ENCODE measurements at regions not wholly inside any gene's neighbourhood (a gene's known extent, or its start where the extent isn't known, plus 50 kb on each side); places are given as distances from the start of the nearest gene placed in this dataset.
A peak's percentile ranks its signal among the peaks of the same experiment; 100 is the strongest.

DNA sequence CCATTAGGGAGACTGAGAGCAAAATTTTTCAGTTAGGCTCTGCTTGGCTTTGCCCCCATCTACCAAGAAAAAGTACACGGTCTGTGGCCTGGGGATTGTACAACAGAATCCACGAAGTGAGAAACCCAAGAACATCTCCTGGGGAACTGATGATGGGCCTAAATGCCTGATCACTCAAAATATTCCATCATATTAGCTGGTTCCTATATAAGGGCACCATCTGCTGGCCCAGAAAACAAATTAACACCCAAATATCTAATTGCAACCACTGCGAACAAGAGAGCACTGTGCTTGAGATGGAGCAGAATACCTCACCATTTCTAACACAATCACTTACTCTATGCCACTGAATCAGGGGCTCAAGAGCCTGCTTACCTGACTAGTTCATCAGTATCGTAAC, 250.8 kb upstream of the RBMY1B start:
- no peaks in the 10 kb centered on the region for H3K9me3 ChIP-seq
- Mint-ChIP-seq H3K4me3 (no peak overlapping the region), H3K36me3 (peaks cover under 1% of the 10 kb centered on the region), H3K9me3 (no peaks in the 10 kb centered on the region), H3K27ac (peak overlapping the region in 1 of 2 donors; percentile 82), H3K4me1 (peaks cover 0 to 35% (median 0%) of the 10 kb centered on the region in 3 donors), H3K27me3 (no peaks in the 10 kb centered on the region)
- H3K36me3 ChIP-seq (ENCODE audit: control insufficient read depth in 2 of 2, extremely low read depth in 1 of 2, insufficient read depth in 1 of 2, low read length in 1 of 2) = no peaks in the 10 kb centered on the region
- 60% methylated on average over 1 of the region's 4 CpGs for WGBS (ENCODE audit: insufficient coverage)
- ATAC-seq (replicated peaks in 1 of 4) = peak in 2 of 4 experiments; percentile 48 to 55
- ChIA-PET POLR2A (interaction anchor here in 1 of 2 donors (0.9 kb wide), 1 partner anchor 11 kb away, joined by 4 read pairs; no protein-coding TSS in a partner anchor), CTCF (interaction anchor here in 1 of 2 donors (0.9 to 1.3 kb wide), 2 partner anchors 11 to 684 kb away, joined by 3 read pairs; partner anchors contain the start of gene EIF1AY)
- no peak overlapping the region for H3K4me3 ChIP-seq (ENCODE audit: control insufficient read depth in 1 of 2, extremely low read depth in 1 of 2, low read length in 1 of 2)
- DNase-seq = peak in 1 of 35 experiments; percentile 52
- no peaks in the 10 kb centered on the region for H3K27me3 ChIP-seq (replicated peaks in 1 of 2; ENCODE audit: control insufficient read depth in 2 of 2, extremely low read depth in 1 of 2, insufficient read depth in 2 of 2, low read length in 1 of 2)
- peaks cover 0 to 9% of the 10 kb centered on the region in 2 experiments for H3K4me1 ChIP-seq (ENCODE audit: control insufficient read depth in 1 of 2, extremely low read depth in 1 of 2, insufficient read depth in 2 of 2, low read length in 2 of 2)
- no peak overlapping the region for H3K27ac ChIP-seq (ENCODE audit: low read length)

- Histone ChIP-seq H3K27me3 (replicated peaks in 1 of 2; ENCODE audit: control insufficient read depth in 2 of 2, extremely low read depth in 1 of 2, insufficient read depth in 2 of 2, low read length in 1 of 2) (no peaks in the 10 kb centered on the region), H3K9me3 (no peaks in the 10 kb centered on the region), H3K4me3 (ENCODE audit: control insufficient read depth in 1 of 2, extremely low read depth in 1 of 2, low read length in 1 of 2) (no peak overlapping the region), H3K27ac (ENCODE audit: low read length) (no peak overlapping the region), H3K36me3 (ENCODE audit: control insufficient read depth in 2 of 2, extremely low read depth in 1 of 2, insufficient read depth in 1 of 2, low read length in 1 of 2) (no peaks in the 10 kb centered on the region), H3K4me1 (ENCODE audit: control insufficient read depth in 1 of 2, extremely low read depth in 1 of 2, insufficient read depth in 2 of 2, low read length in 2 of 2) (peaks cover 0 to 9% of the 10 kb centered on the region in 2 experiments)
- Mint-ChIP-seq H3K27me3 (no peaks in the 10 kb centered on the region), H3K4me1 (peaks cover 0 to 35% (median 0%) of the 10 kb centered on the region in 3 donors), H3K4me3 (no peak overlapping the region), H3K36me3 (peaks cover 3% of the 10 kb centered on the region), H3K27ac (peak overlapping the region in 1 of 2 donors; percentile 83), H3K9me3 (no peaks in the 10 kb centered on the region)
- no peak for ATAC-seq (replicated peaks in 1 of 4)
- DNase-seq = no peak
- ChIA-PET POLR2A (no interaction called here), CTCF (interaction anchor here in 1 of 2 donors (0.8 to 1.2 kb wide), 3 partner anchors 80 to 700 kb away, joined by 3 to 6 read pairs (median 3); no protein-coding TSS in a partner anchor)
- WGBS (ENCODE audit: insufficient coverage) = no CpG with 5 or more reads among the region's 4 CpGs
Observed at GRCh38 chrY:21261158-21261557, 250.0 kb upstream of the RBMY1B start.

GRCh38 chrY:21266751-21267150, 244.4 kb upstream of the RBMY1B start:
- Mint-ChIP-seq H3K4me3 (no peak overlapping the region), H3K27me3 (no peaks in the 10 kb centered on the region), H3K4me1 (peaks cover 0 to 2% (median 0%) of the 10 kb centered on the region in 3 donors), H3K27ac (no peak overlapping the region), H3K36me3 (peaks cover 3% of the 10 kb centered on the region), H3K9me3 (no peaks in the 10 kb centered on the region)
- no peaks in the 10 kb centered on the region for H3K36me3 ChIP-seq (ENCODE audit: control insufficient read depth in 2 of 2, extremely low read depth in 1 of 2, insufficient read depth in 1 of 2, low read length in 1 of 2)
- POLR2A ChIA-PET = no interaction called here
- H3K4me3 ChIP-seq (ENCODE audit: control insufficient read depth in 1 of 2, extremely low read depth in 1 of 2, low read length in 1 of 2) = no peak overlapping the region
- H3K27ac ChIP-seq (ENCODE audit: low read length) = no peak overlapping the region
- CTCF ChIA-PET = no interaction called here
- H3K4me1 ChIP-seq (ENCODE audit: control insufficient read depth in 1 of 2, extremely low read depth in 1 of 2, insufficient read depth in 2 of 2, low read length in 2 of 2) = no peaks in the 10 kb centered on the region
- no peaks in the 10 kb centered on the region for H3K9me3 ChIP-seq
- DNase-seq (no peak), ATAC-seq (replicated peaks in 1 of 4) (no peak)
- H3K27me3 ChIP-seq (replicated peaks in 1 of 2; ENCODE audit: control insufficient read depth in 2 of 2, extremely low read depth in 1 of 2, insufficient read depth in 2 of 2, low read length in 1 of 2) = no peaks in the 10 kb centered on the region

- Mint-ChIP-seq H3K4me3 (no peak overlapping the region), H3K9me3 (no peaks in the 10 kb centered on the region), H3K27me3 (no peaks in the 10 kb centered on the region), H3K27ac (no peak overlapping the region), H3K4me1 (no peaks in the 10 kb centered on the region), H3K36me3 (peaks cover 3% of the 10 kb centered on the region)
- Histone ChIP-seq H3K9me3 (no peaks in the 10 kb centered on the region), H3K4me3 (ENCODE audit: control insufficient read depth in 1 of 2, extremely low read depth in 1 of 2, low read length in 1 of 2) (no peak overlapping the region), H3K36me3 (ENCODE audit: control insufficient read depth in 2 of 2, extremely low read depth in 1 of 2, insufficient read depth in 1 of 2, low read length in 1 of 2) (no peaks in the 10 kb centered on the region), H3K4me1 (ENCODE audit: control insufficient read depth in 1 of 2, extremely low read depth in 1 of 2, insufficient read depth in 2 of 2, low read length in 2 of 2) (no peaks in the 10 kb centered on the region), H3K27ac (ENCODE audit: low read length) (no peak overlapping the region), H3K27me3 (replicated peaks in 1 of 2; ENCODE audit: control insufficient read depth in 2 of 2, extremely low read depth in 1 of 2, insufficient read depth in 2 of 2, low read length in 1 of 2) (no peaks in the 10 kb centered on the region)
- ChIA-PET CTCF (no interaction called here), POLR2A (no interaction called here)
- no CpG with 5 or more reads among the region's 1 CpG for WGBS (ENCODE audit: insufficient coverage)
- DNase-seq (no peak), ATAC-seq (replicated peaks in 1 of 4) (no peak)
Observed at GRCh38 chrY:21267164-21267563, 244.0 kb upstream of the RBMY1B start.

- Mint-ChIP-seq H3K27ac (no peak overlapping the region), H3K36me3 (no peaks in the 10 kb centered on the region), H3K9me3 (no peaks in the 10 kb centered on the region), H3K4me1 (peaks cover 0 to 4% (median 0%) of the 10 kb centered on the region in 3 donors), H3K4me3 (no peak overlapping the region), H3K27me3 (no peaks in the 10 kb centered on the region)
- ATAC-seq (replicated peaks in 1 of 4) = no peak
- Histone ChIP-seq H3K27me3 (replicated peaks in 1 of 2; ENCODE audit: control insufficient read depth in 2 of 2, extremely low read depth in 1 of 2, insufficient read depth in 2 of 2, low read length in 1 of 2) (no peaks in the 10 kb centered on the region), H3K4me3 (ENCODE audit: control insufficient read depth in 1 of 2, extremely low read depth in 1 of 2, low read length in 1 of 2) (no peak overlapping the region), H3K27ac (ENCODE audit: low read length) (no peak overlapping the region), H3K36me3 (ENCODE audit: control insufficient read depth in 2 of 2, extremely low read depth in 1 of 2, insufficient read depth in 1 of 2, low read length in 1 of 2) (no peaks in the 10 kb centered on the region), H3K9me3 (no peaks in the 10 kb centered on the region), H3K4me1 (ENCODE audit: control insufficient read depth in 1 of 2, extremely low read depth in 1 of 2, insufficient read depth in 2 of 2, low read length in 2 of 2) (no peaks in the 10 kb centered on the region)
- ChIA-PET POLR2A (no interaction called here), CTCF (no interaction called here)
- WGBS (ENCODE audit: insufficient coverage) = no CpG with 5 or more reads among the region's 4 CpGs
- DNase-seq = no peak
Observed at GRCh38 chrY:21287769-21288168, 223.4 kb upstream of the RBMY1B start.

GRCh38 chrY:21288908-21289307, 222.2 kb upstream of the RBMY1B start:
- DNase-seq (no peak), ATAC-seq (replicated peaks in 1 of 4) (no peak)
- no peaks in the 10 kb centered on the region for H3K27me3 Mint-ChIP-seq
- H3K4me1 Mint-ChIP-seq = peaks cover 0 to 4% (median 0%) of the 10 kb centered on the region in 3 donors
- ChIA-PET POLR2A (no interaction called here), CTCF (no interaction called here)
- Histone ChIP-seq H3K9me3 (no peaks in the 10 kb centered on the region), H3K4me3 (ENCODE audit: control insufficient read depth in 1 of 2, extremely low read depth in 1 of 2, low read length in 1 of 2) (no peak overlapping the region), H3K27ac (ENCODE audit: low read length) (no peak overlapping the region), H3K4me1 (ENCODE audit: control insufficient read depth in 1 of 2, extremely low read depth in 1 of 2, insufficient read depth in 2 of 2, low read length in 2 of 2) (no peaks in the 10 kb centered on the region), H3K27me3 (replicated peaks in 1 of 2; ENCODE audit: control insufficient read depth in 2 of 2, extremely low read depth in 1 of 2, insufficient read depth in 2 of 2, low read length in 1 of 2) (no peaks in the 10 kb centered on the region), H3K36me3 (ENCODE audit: control insufficient read depth in 2 of 2, extremely low read depth in 1 of 2, insufficient read depth in 1 of 2, low read length in 1 of 2) (no peaks in the 10 kb centered on the region)
- no peak overlapping the region for H3K4me3 Mint-ChIP-seq
- no CpG with 5 or more reads among the region's 3 CpGs for WGBS (ENCODE audit: insufficient coverage)
- H3K36me3 Mint-ChIP-seq = no peaks in the 10 kb centered on the region
- no peak overlapping the region for H3K27ac Mint-ChIP-seq
- H3K9me3 Mint-ChIP-seq = no peaks in the 10 kb centered on the region

DNA sequence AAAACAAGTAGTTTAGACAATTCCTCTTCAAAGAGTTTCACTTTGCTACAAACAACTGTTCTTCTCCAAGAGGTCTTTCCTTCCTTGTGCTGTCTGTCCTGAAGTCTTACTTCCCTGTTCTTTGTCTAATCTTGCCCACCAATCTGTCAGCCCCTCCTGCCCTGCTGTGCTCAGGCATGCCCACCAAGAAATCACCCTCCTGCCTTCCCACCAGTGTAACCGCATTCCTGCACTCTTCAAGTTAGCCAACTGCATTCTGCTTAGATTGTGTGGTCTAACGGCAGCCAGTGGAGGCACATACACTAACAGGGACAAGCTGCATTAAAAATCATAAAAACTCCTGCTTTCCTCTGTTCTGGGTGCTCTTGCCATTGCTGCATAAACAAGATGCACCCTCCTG, 215.9 kb upstream of the RBMY1B start:
- CTCF ChIA-PET = no interaction called here
- Histone ChIP-seq H3K4me1 (ENCODE audit: control insufficient read depth in 1 of 2, extremely low read depth in 1 of 2, insufficient read depth in 2 of 2, low read length in 2 of 2) (no peaks in the 10 kb centered on the region), H3K27ac (ENCODE audit: low read length) (no peak overlapping the region), H3K36me3 (ENCODE audit: control insufficient read depth in 2 of 2, extremely low read depth in 1 of 2, insufficient read depth in 1 of 2, low read length in 1 of 2) (no peaks in the 10 kb centered on the region), H3K27me3 (replicated peaks in 1 of 2; ENCODE audit: control insufficient read depth in 2 of 2, extremely low read depth in 1 of 2, insufficient read depth in 2 of 2, low read length in 1 of 2) (no peaks in the 10 kb centered on the region), H3K9me3 (no peaks in the 10 kb centered on the region), H3K4me3 (ENCODE audit: control insufficient read depth in 1 of 2, extremely low read depth in 1 of 2, low read length in 1 of 2) (no peak overlapping the region)
- Mint-ChIP-seq H3K27ac (no peak overlapping the region), H3K4me1 (no peaks in the 10 kb centered on the region), H3K36me3 (no peaks in the 10 kb centered on the region), H3K9me3 (peaks cover 0 to 16% (median 0%) of the 10 kb centered on the region in 3 donors), H3K27me3 (no peaks in the 10 kb centered on the region), H3K4me3 (no peak overlapping the region)
- DNase-seq (no peak), ATAC-seq (replicated peaks in 1 of 4) (no peak)
- WGBS (ENCODE audit: insufficient coverage) = no CpG with 5 or more reads among the region's 2 CpGs
- POLR2A ChIA-PET = no interaction called here

Data from T-cell (primary cell).